DMS153 (cell line): ENCODE measurements at regions not wholly inside any gene's neighbourhood (a gene's known extent, or its start where the extent isn't known, plus 50 kb on each side); places are given as distances from the start of the nearest gene placed in this dataset.
"Not testable (repeated sequence)": the region's sequence is repeated elsewhere in the genome, so short reads cannot be mapped to it uniquely, and the experiment has no call there.

Experiments used
- DNase-seq: peaks from one replicate; lab custom pipeline; 2025; lab: John Stamatoyannopoulos, UW

GRCh38 chr16:48004141-48004695, 151.6 kb downstream of the ABCC12 start:
- DNase-seq = no peak

- no peak for DNase-seq
These were observed 152.4 kb downstream of the ABCC12 start for GRCh38 chr16:48003206-48003907.

GRCh38 chr16:48001324-48001895, 154.4 kb downstream of the ABCC12 start:
- no peak for DNase-seq

GRCh38 chr16:48000622-48001021, 155.2 kb downstream of the ABCC12 start:
- no peak for DNase-seq

- DNase-seq = no peak
These were observed 156.2 kb downstream of the ABCC12 start for GRCh38 chr16:47999595-47999994.

GRCh38 chr16:47995354-47995753, 160.4 kb downstream of the ABCC12 start:
- DNase-seq = no peak

GRCh38 chr16:47991491-47991890, 164.3 kb downstream of the ABCC12 start:
- DNase-seq = no peak

GRCh38 chr16:47990676-47991075, 165.1 kb downstream of the ABCC12 start:
- DNase-seq = no peak

- no peak for DNase-seq
These were observed 168.7 kb downstream of the ABCC12 start for GRCh38 chr16:47987136-47987535.

- no peak for DNase-seq
These were observed 169.8 kb downstream of the ABCC12 start for GRCh38 chr16:47986031-47986430.

GRCh38 chr16:47984669-47985068, 171.1 kb downstream of the ABCC12 start:
- no peak for DNase-seq

- no peak for DNase-seq
These were observed 171.7 kb downstream of the ABCC12 start for GRCh38 chr16:47983999-47984580.

- DNase-seq = no peak
These were observed 175.6 kb downstream of the ABCC12 start for GRCh38 chr16:47980212-47980611.

GRCh38 chr16:47979616-47980182, 176.1 kb downstream of the ABCC12 start:
- no peak for DNase-seq

- no peak for DNase-seq
These were observed 176.7 kb downstream of the ABCC12 start for GRCh38 chr16:47979164-47979520.

GRCh38 chr16:47978491-47979163, 177.2 kb downstream of the ABCC12 start:
- no peak for DNase-seq

GRCh38 chr16:47977802-47978201, 178.0 kb downstream of the ABCC12 start:
- DNase-seq = no peak

GRCh38 chr16:47976636-47977210, 179.1 kb downstream of the ABCC12 start:
- DNase-seq = no peak

- not testable (repeated sequence) for DNase-seq
These were observed 180.8 kb downstream of the ABCC12 start for GRCh38 chr16:47974971-47975370.

- DNase-seq = no peak
These were observed 182.2 kb downstream of the ABCC12 start for GRCh38 chr16:47973552-47973951.

GRCh38 chr16:47972246-47972985, 183.4 kb downstream of the ABCC12 start:
- DNase-seq = no peak
